ENCODE measurements at regions not wholly inside any gene's neighbourhood (a gene's known extent, or its start where the extent isn't known, plus 50 kb on each side); places are given as distances from the start of the nearest gene placed in this dataset.

GRCh38 chr1:216932424-216932823, 209.2 kb upstream of the ESRRG start:
- intact Hi-C loops (cut with DNase I) = no loop called here
- H3K9me3 ChIP-seq = no peaks in the 10 kb centered on the region
- H3K27me3 ChIP-seq = no peaks in the 10 kb centered on the region
- no peak for DNase-seq
- no peaks in the 10 kb centered on the region for H3K36me3 ChIP-seq
- H3K27ac ChIP-seq = no peak overlapping the region
- no peak for TF ChIP-seq POLR2A (IDR thresholded peaks at IDR 0.05)
- TF ChIP-seq CTCF (IDR thresholded peaks at IDR 0.05) = no peak
- no peak overlapping the region for H3K4me3 ChIP-seq
- 91 to 93% methylated on average over 3 of the region's 3 CpGs for WGBS, 2 donors
- H3K4me1 ChIP-seq = no peaks in the 10 kb centered on the region

GRCh38 chr1:216929870-216930582, 206.8 kb upstream of the ESRRG start:
- no peak for TF ChIP-seq POLR2A (IDR thresholded peaks at IDR 0.05)
- TF ChIP-seq CTCF (IDR thresholded peaks at IDR 0.05) = no peak
- Histone ChIP-seq H3K27ac (no peak overlapping the region), H3K27me3 (no peaks in the 10 kb centered on the region), H3K4me1 (no peaks in the 10 kb centered on the region), H3K4me3 (no peak overlapping the region), H3K36me3 (no peaks in the 10 kb centered on the region), H3K9me3 (no peaks in the 10 kb centered on the region)
- intact Hi-C loops (cut with DNase I) = no loop called here
- DNase-seq = no peak
- WGBS, 2 donors = 61 to 63% methylated on average over 2 of the region's 2 CpGs

GRCh38 chr1:216927633-216928032, 204.4 kb upstream of the ESRRG start:
- Histone ChIP-seq H3K4me3 (no peak overlapping the region), H3K9me3 (no peaks in the 10 kb centered on the region), H3K36me3 (no peaks in the 10 kb centered on the region), H3K4me1 (no peaks in the 10 kb centered on the region), H3K27me3 (no peaks in the 10 kb centered on the region), H3K27ac (no peak overlapping the region)
- no peak for DNase-seq
- 81% methylated on average over 6 of the region's 6 CpGs for WGBS, 2 donors
- intact Hi-C loops (cut with DNase I) = no loop called here
- TF ChIP-seq POLR2A (IDR thresholded peaks at IDR 0.05) (no peak), CTCF (IDR thresholded peaks at IDR 0.05) (no peak)

GRCh38 chr1:216926720-216927510, 203.7 kb upstream of the ESRRG start:
- no peak overlapping the region for H3K27ac ChIP-seq
- H3K9me3 ChIP-seq = no peaks in the 10 kb centered on the region
- H3K4me1 ChIP-seq = no peaks in the 10 kb centered on the region
- no peaks in the 10 kb centered on the region for H3K36me3 ChIP-seq
- H3K4me3 ChIP-seq = no peak overlapping the region
- intact Hi-C loops (cut with DNase I) = no loop called here
- TF ChIP-seq CTCF (IDR thresholded peaks at IDR 0.05) = no peak
- TF ChIP-seq POLR2A (IDR thresholded peaks at IDR 0.05) = no peak
- 68 to 79% methylated on average over 10 to 11 of the region's 11 CpGs for WGBS, 2 donors
- no peaks in the 10 kb centered on the region for H3K27me3 ChIP-seq
- DNase-seq = no peak

- H3K4me3 ChIP-seq = no peak overlapping the region
- TF ChIP-seq CTCF (IDR thresholded peaks at IDR 0.05) (no peak), POLR2A (IDR thresholded peaks at IDR 0.05) (no peak)
- no peaks in the 10 kb centered on the region for H3K27me3 ChIP-seq
- no peak for DNase-seq
- H3K9me3 ChIP-seq = no peaks in the 10 kb centered on the region
- intact Hi-C loops (cut with DNase I) = no loop called here
- no peaks in the 10 kb centered on the region for H3K36me3 ChIP-seq
- H3K27ac ChIP-seq = no peak overlapping the region
- H3K4me1 ChIP-seq = no peaks in the 10 kb centered on the region
- WGBS, 2 donors = 74 to 77% methylated on average over 5 to 7 of the region's 7 CpGs
These were observed 202.9 kb upstream of the ESRRG start for GRCh38 chr1:216925962-216926625.
